HepG2 (cell line): ENCODE measurements at regions not wholly inside any gene's neighbourhood (a gene's known extent, or its start where the extent isn't known, plus 50 kb on each side); places are given as distances from the start of the nearest gene placed in this dataset.

ENCODE experiments used
- ATAC-seq: fragments of 200-7000 bp; cut with Tn5 transposase; 3 replicates; pipeline ENCODE4 v1.9.1; 2020; ENCODE audit warnings: mild to moderate bottlenecking, moderate library complexity
- BruUV-seq: library from RNA; stranded (reverse); fragments of 400-500 nt; replicated peaks from 2 replicates; lab custom pipeline; 2021; lab: Mats Ljungman, UMichigan
- CTCF ChIA-PET: fragments of 300-600 bp; formaldehyde crosslinking; extraction: SDS; loops from one replicate; lab custom pipeline; 2021; ENCODE audit warnings: low total read pairs, inconsistent platforms, low intra/inter-chr PET ratio; lab: Yijun Ruan, JAX
- POLR2A ChIA-PET: fragments of 350-600 bp; sonication (Branson Sonifier 250); formaldehyde crosslinking; loops from one replicate; lab custom pipeline; 2020; ENCODE audit warnings: antibody characterized with exemption, inconsistent platforms; lab: Yijun Ruan, JAX
- DNase-seq: peaks from one replicate; pipeline ENCODE4 v3.0.0-alpha.2; 2015; ENCODE audit warnings: low spot score
- FAIRE-seq: peaks from 3 replicates; lab custom pipeline; 2011; peaks lifted over from hg19 to GRCh38; lab: Jason Lieb, UNC
- H2AFZ ChIP-seq: one replicate; pipeline ENCODE4 v1.6.1; 2011; ENCODE audit warnings: low read length, inconsistent platforms
- H3K27ac ChIP-seq: fragments of 300-600 bp; 3 replicates; pipeline ENCODE4 v1.8.0; 2011; ENCODE audit warnings: mixed run types, mild to moderate bottlenecking, mixed read lengths, low read length, inconsistent platforms; ENCODE audit not compliant: insufficient read depth; ENCODE audit errors: extremely low read length
- H3K27me3 ChIP-seq, 2 experiments: fragments of 200-600 bp in 1 of 2; 2 replicates in 1 of 2; 3 replicates in 1 of 2; pipeline versions ENCODE4 v1.6.0 to v1.8.0; 2011; ENCODE audit warnings: low read length in 2 of 2, mild to moderate bottlenecking in 2 of 2, moderate library complexity in 2 of 2, inconsistent platforms in 1 of 2; ENCODE audit not compliant: insufficient read depth in 2 of 2, control insufficient read depth in 1 of 2
- H3K36me3 ChIP-seq, 2 experiments: fragments of 200-600 bp in 1 of 2; replicated peaks in 1 of 2; 2 replicates in 1 of 2; 3 replicates in 1 of 2; pipeline versions ENCODE4 v1.5.1 to v1.8.0; 2011; ENCODE audit warnings: low read length in 2 of 2, inconsistent platforms in 1 of 2; ENCODE audit not compliant: insufficient read depth in 2 of 2, control insufficient read depth in 1 of 2
- H3K4me1 ChIP-seq: 2 replicates; pipeline ENCODE4 v1.5.1; 2012; ENCODE audit warnings: low read length, inconsistent platforms; ENCODE audit not compliant: insufficient read depth
- H3K4me2 ChIP-seq: 2 replicates; pipeline ENCODE4 v1.6.0; 2011; ENCODE audit warnings: low read depth, low read length, inconsistent platforms
- H3K4me3 ChIP-seq, 3 experiments: fragments of 200-600 bp in 1 of 3; sonication (generic), shearing (Covaris generic) in 1 of 3; replicated peaks in 1 of 3; 2 replicates each; pipeline ENCODE4 v1.5.1; 2011 to 2016; ENCODE audit warnings: low read length in 3 of 3, inconsistent platforms in 2 of 3, low read depth in 2 of 3, mild to moderate bottlenecking in 2 of 3, control low read depth in 1 of 3, mixed read lengths in 1 of 3; ENCODE audit not compliant: insufficient read depth in 1 of 3
- H3K79me2 ChIP-seq: one replicate; pipeline ENCODE4 v1.6.1; 2011; ENCODE audit warnings: low read length, inconsistent platforms; ENCODE audit not compliant: insufficient read depth
- H3K9ac ChIP-seq: 2 replicates; pipeline ENCODE4 v1.6.0; 2011; ENCODE audit warnings: mild to moderate bottlenecking, low read depth, low read length, inconsistent platforms; ENCODE audit not compliant: insufficient read depth
- H3K9me3 ChIP-seq: 2 replicates; pipeline ENCODE4 v1.5.1; 2012; ENCODE audit warnings: mild to moderate bottlenecking, low read length
- H4K20me1 ChIP-seq: 2 replicates; pipeline ENCODE4 v1.6.0; 2011; ENCODE audit warnings: inconsistent platforms, mild to moderate bottlenecking, low read length, moderate library complexity; ENCODE audit not compliant: insufficient read depth
- AHDC1 ChIP-seq: sonication (generic); formaldehyde crosslinking; IDR thresholded peaks from 2 replicates; pipeline ENCODE4 v1.5.1; 2020; ENCODE audit warnings: mild to moderate bottlenecking, missing genetic modification reagents, borderline replicate concordance
- NBN ChIP-seq: fragments of 450-650 bp; conservative IDR thresholded peaks from 2 replicates; pipeline ENCODE4 v1.6.1; 2017
- PHF20 ChIP-seq: sonication (generic); formaldehyde crosslinking; IDR thresholded peaks from 2 replicates; pipeline ENCODE4 v1.5.0; 2020; ENCODE audit warnings: mild to moderate bottlenecking, missing genetic modification reagents
- TCF12 ChIP-seq, 2 experiments: fragments of 450-650 bp in 1 of 2; sonication (generic) in 1 of 2; formaldehyde crosslinking in 1 of 2; IDR thresholded peaks; 2 replicates each; pipeline versions ENCODE4 v1.6.1 to v1.8.0; 2017 to 2022; ENCODE audit warnings: antibody characterized with exemption in 1 of 2, mild to moderate bottlenecking in 1 of 2, missing genetic modification reagents in 1 of 2, moderate library complexity in 1 of 2
- ZBTB20 ChIP-seq: sonication (generic); formaldehyde crosslinking; IDR thresholded peaks from 2 replicates; pipeline ENCODE4 v1.8.1; 2023; ENCODE audit warnings: missing genetic modification reagents, low read depth, mild to moderate bottlenecking, borderline replicate concordance
- ZFAT ChIP-seq: sonication (generic); formaldehyde crosslinking; conservative IDR thresholded peaks from 2 replicates; pipeline ENCODE4 v1.8.1; 2023; ENCODE audit warnings: missing genetic modification reagents, inconsistent platforms
- ZNF18 ChIP-seq: sonication (generic); formaldehyde crosslinking; IDR thresholded peaks from 2 replicates; pipeline ENCODE4 v1.8.0; 2022; ENCODE audit warnings: mild to moderate bottlenecking, missing genetic modification reagents; ENCODE audit not compliant: insufficient replicate concordance
- ZNF225 ChIP-seq: sonication (generic); formaldehyde crosslinking; IDR thresholded peaks from 2 replicates; pipeline ENCODE4 v1.4.0; 2020; ENCODE audit warnings: mild to moderate bottlenecking, missing genetic modification reagents
- ZNF598 ChIP-seq: sonication (generic); formaldehyde crosslinking; IDR thresholded peaks from 2 replicates; pipeline ENCODE4 v1.5.1; 2020; ENCODE audit warnings: mild to moderate bottlenecking, missing genetic modification reagents, borderline replicate concordance
- WGBS: methylation state at CpG from one replicate; pipeline ENCODE4 v1.1.6; 2017; ENCODE audit warnings: low lambda C conversion rate; 5-methylcytosine and 5-hydroxymethylcytosine counted together
- in situ Hi-C: cut with HindIII; loops from 2 replicates; pipeline ENCODE4 v1.10.0; 2017; ENCODE audit warnings: low pct_unique_long_range_greater_than_20kb; ENCODE audit not compliant: extremely low pct_ligation_motif_present
- intact Hi-C: fragments of 100-400 bp; cut with micrococcal nuclease; formaldehyde crosslinking; loops from one replicate; pipeline ENCODE4 v1.10.0; 2022; ENCODE audit not compliant: unreplicated experiment
- TF ChIP-seq, protein P1 (sequence below): sonication (generic); formaldehyde crosslinking; IDR thresholded peaks from 2 replicates; pipeline ENCODE4 v1.4.0; 2020; ENCODE audit warnings: mild to moderate bottlenecking, low read depth, missing genetic modification reagents

- Histone ChIP-seq H3K9ac (no peak overlapping the region), H3K4me2 (no peak overlapping the region), H3K27ac (no peak overlapping the region), H3K4me1 (no peaks in the 10 kb centered on the region), H4K20me1 (no peaks in the 10 kb centered on the region), H3K9me3 (no peaks in the 10 kb centered on the region), H2AFZ (no peak overlapping the region), H3K36me3 (no peaks in the 10 kb centered on the region), H3K4me3 (no peak overlapping the region), H3K79me2 (no peaks in the 10 kb centered on the region), H3K27me3 (no peaks in the 10 kb centered on the region)
- DNase-seq (no peak), FAIRE-seq (no peak), ATAC-seq (no peak)
- in situ Hi-C loops: no loop called here
- intact Hi-C loops: no loop called here
- POLR2A ChIA-PET: no interaction called here
- 54% methylated on average over 3 of the region's 3 CpGs for WGBS
- BruUV-seq: no TSS peak
- CTCF ChIA-PET: no interaction called here
- TF ChIP-seq ZNF18 (no peak), TCF12 (IDR thresholded peaks at IDR 0.05) (no peak), TCF12 (CRISPR knock-in tag; IDR thresholded peaks at IDR 0.05) (no peak), AHDC1 (no peak), ZFAT (CRISPR knock-in tag) (no peak), PHF20 (CRISPR knock-in tag) (no peak), ZNF225 (CRISPR knock-in tag) (no peak), ZNF598 (CRISPR knock-in tag) (no peak), NBN (no peak), ZBTB20 (CRISPR knock-in tag) (no peak)
- TF ChIP-seq, protein P1, sequence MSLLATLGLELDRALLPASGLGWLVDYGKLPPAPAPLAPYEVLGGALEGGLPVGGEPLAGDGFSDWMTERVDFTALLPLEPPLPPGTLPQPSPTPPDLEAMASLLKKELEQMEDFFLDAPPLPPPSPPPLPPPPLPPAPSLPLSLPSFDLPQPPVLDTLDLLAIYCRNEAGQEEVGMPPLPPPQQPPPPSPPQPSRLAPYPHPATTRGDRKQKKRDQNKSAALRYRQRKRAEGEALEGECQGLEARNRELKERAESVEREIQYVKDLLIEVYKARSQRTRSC (CRISPR knock-in tag): no peak
These were observed 337.0 kb downstream of the IPO8 start for GRCh38 chr12:30358671-30359070.
